Ectodermal cell (in vitro differentiated cells): ENCODE measurements at regions not wholly inside any gene's neighbourhood (a gene's known extent, or its start where the extent isn't known, plus 50 kb on each side); places are given as distances from the start of the nearest gene placed in this dataset.

Source experiments
- H3K27ac ChIP-seq: 2 replicates; pipeline ENCODE4 v1.7.0; 2013; ENCODE audit warnings: mild to moderate bottlenecking, low read depth, low read length; ENCODE audit not compliant: insufficient read depth, poor library complexity, severe bottlenecking
- H3K27me3 ChIP-seq: 2 replicates; pipeline ENCODE4 v1.7.0; 2013; ENCODE audit warnings: mild to moderate bottlenecking, low read length; ENCODE audit not compliant: insufficient read depth, control insufficient read depth, poor library complexity, severe bottlenecking
- H3K36me3 ChIP-seq: one replicate; pipeline ENCODE4 v1.7.0; 2013; ENCODE audit warnings: low read length; ENCODE audit not compliant: control insufficient read depth, insufficient read depth
- H3K4me1 ChIP-seq: one replicate; pipeline ENCODE4 v1.7.0; 2013; ENCODE audit warnings: low read length; ENCODE audit not compliant: control insufficient read depth, insufficient read depth
- H3K4me3 ChIP-seq: 2 replicates; pipeline ENCODE4 v1.7.0; 2013; ENCODE audit warnings: low read depth, low read length, control low read depth; ENCODE audit not compliant: insufficient read depth
- H3K9me3 ChIP-seq: 2 replicates; pipeline ENCODE4 v1.7.0; 2013; ENCODE audit warnings: mild to moderate bottlenecking, low read length, moderate library complexity; ENCODE audit not compliant: control insufficient read depth
- WGBS, 2 experiments: methylation state at CpG; one replicate each; pipeline ENCODE4 v1.1.7; 2013; ENCODE audit warnings: missing lambda C conversion rate in 2 of 2; 5-methylcytosine and 5-hydroxymethylcytosine counted together

DNA sequence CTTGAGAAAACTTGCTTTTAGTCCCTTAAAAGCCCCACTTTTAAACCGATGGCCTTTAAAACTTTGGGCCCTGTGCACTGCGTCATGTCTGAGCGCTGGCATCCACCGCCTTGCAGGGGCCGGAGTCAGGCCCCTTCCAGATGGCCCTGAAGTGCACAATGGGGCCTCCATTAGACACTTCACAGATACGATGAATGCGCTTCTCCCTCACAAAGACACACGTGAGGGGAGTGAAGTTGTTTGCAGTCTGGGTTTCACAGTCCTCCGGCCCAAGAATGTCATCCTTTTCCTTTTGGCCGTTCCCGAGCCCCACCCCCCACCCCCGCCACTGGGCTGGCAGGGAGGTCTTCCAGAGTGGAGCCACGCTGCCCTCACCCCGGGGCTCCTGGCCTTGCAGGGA lies 415.1 kb upstream of the SALL3 start:
- WGBS, 2 experiments, result 86 to 88% methylated on average over 14 of the region's 14 CpGs
- H3K27ac ChIP-seq, result no peak overlapping the region
- H3K36me3 ChIP-seq, result no peaks in the 10 kb centered on the region
- no peak overlapping the region for H3K4me3 ChIP-seq
- no peaks in the 10 kb centered on the region for H3K27me3 ChIP-seq
- H3K4me1 ChIP-seq, result peaks cover 9% of the 10 kb centered on the region
- no peaks in the 10 kb centered on the region for H3K9me3 ChIP-seq

DNA sequence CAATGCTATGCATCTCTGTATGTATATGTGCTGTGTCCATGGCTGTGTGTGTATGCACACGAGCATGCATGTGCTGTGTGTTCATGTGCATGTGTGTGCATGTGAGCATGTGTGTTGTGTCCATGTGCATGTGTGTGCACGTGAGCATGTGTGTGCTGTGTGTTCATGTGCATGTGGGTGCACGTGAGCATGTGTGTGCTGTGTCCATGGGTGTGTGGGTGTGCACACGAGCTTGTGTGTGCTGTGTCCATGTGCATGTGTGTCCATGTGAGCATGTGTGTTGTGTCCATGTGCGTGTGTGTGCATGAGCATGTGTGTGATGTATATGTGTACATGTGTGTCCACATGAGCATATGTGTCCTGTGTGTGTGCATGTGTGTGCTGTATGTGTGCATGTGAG lies 414.4 kb upstream of the SALL3 start:
- Histone ChIP-seq H3K27ac (no peak overlapping the region), H3K9me3 (no peaks in the 10 kb centered on the region), H3K4me3 (no peak overlapping the region), H3K36me3 (no peaks in the 10 kb centered on the region), H3K4me1 (peaks cover 9% of the 10 kb centered on the region), H3K27me3 (no peaks in the 10 kb centered on the region)
- WGBS, 2 experiments, result 93 to 95% methylated on average over 5 of the region's 5 CpGs

DNA sequence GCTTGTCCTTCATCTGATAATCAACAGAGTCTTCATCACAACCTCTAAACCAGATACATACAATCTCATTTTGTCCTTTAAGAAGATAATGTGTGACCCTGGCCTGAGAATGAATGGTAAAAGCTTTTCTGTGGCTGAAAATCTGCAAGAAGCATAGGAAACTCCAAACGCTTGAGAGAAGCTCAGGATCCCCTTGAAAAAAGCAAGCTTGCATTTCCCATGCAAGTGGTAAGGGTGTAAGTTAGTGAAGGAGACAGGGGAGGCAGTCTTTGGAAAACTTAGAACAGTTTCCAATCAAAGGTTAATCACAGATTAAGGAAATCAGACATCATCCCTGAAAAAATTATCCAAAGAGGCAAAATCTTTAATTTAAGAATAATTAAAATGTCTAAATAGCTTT lies 413.6 kb upstream of the SALL3 start:
- 86 to 88% methylated on average over 1 of the region's 1 CpG for WGBS, 2 experiments
- Histone ChIP-seq H3K4me3 (no peak overlapping the region), H3K9me3 (no peaks in the 10 kb centered on the region)

DNA sequence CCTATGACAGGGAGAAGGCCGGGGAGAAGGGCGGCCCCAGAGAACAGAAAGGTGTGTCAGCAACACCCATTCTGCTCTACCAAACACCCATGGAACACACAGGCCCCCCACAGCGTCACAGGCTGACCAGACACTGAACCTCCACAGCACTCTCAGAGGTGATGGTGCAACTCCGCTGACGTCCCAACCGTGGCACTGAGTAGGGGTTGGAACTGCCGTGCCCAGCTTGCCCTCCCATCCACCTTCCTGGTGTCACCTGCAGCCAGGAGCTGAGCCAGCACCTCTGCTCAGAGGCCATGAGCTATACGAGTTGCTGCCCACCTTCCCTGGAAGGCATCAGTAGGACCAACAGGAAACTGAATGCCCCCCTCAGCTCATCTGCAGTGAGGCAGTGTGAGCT lies 412.9 kb upstream of the SALL3 start:
- Histone ChIP-seq H3K36me3 (no peaks in the 10 kb centered on the region), H3K27ac (no peak overlapping the region), H3K9me3 (no peaks in the 10 kb centered on the region), H3K4me3 (no peak overlapping the region), H3K27me3 (no peaks in the 10 kb centered on the region), H3K4me1 (peaks cover 9% of the 10 kb centered on the region)
- 93 to 94% methylated on average over 8 of the region's 8 CpGs for WGBS, 2 experiments

More for the DNA sequence above, 413.6 kb upstream of the SALL3 start:
- H3K27me3 ChIP-seq, result no peaks in the 10 kb centered on the region
- peaks cover 9% of the 10 kb centered on the region for H3K4me1 ChIP-seq
- no peaks in the 10 kb centered on the region for H3K36me3 ChIP-seq
- no peak overlapping the region for H3K27ac ChIP-seq

- no peaks in the 10 kb centered on the region for H3K4me1 ChIP-seq
- no peak overlapping the region for H3K4me3 ChIP-seq
- no peaks in the 10 kb centered on the region for H3K36me3 ChIP-seq
- no peak overlapping the region for H3K27ac ChIP-seq
- H3K27me3 ChIP-seq, result no peaks in the 10 kb centered on the region
- no peaks in the 10 kb centered on the region for H3K9me3 ChIP-seq
- 94% methylated on average over 12 to 13 of the region's 13 CpGs for WGBS, 2 experiments
Observed at GRCh38 chr18:78571063-78571785, 408.4 kb upstream of the SALL3 start.

GRCh38 chr18:78571831-78572347 lies 407.7 kb upstream of the SALL3 start:
- Histone ChIP-seq H3K4me1 (no peaks in the 10 kb centered on the region), H3K27ac (no peak overlapping the region), H3K4me3 (no peak overlapping the region), H3K27me3 (no peaks in the 10 kb centered on the region), H3K9me3 (no peaks in the 10 kb centered on the region), H3K36me3 (no peaks in the 10 kb centered on the region)
- WGBS, 2 experiments, result 90 to 91% methylated on average over 17 of the region's 17 CpGs

DNA sequence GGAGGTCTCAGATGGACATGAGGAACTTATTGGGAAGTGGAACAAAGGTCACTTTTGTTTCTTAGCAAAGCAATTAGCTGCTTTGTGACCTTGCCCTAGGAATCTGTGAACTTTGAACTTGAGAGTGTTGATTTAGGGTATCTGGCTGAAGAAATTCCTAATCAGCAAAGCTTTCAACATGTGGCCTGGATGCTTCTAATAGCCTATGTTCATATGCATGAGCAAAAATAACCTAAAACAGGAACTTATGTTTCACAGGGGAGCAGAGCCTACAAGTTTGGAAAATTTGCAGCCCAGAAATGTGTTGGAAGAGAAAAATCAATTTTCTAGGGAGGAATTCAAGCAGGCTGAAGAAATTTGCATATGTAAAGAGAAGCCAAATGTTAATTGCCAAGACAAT lies 405.8 kb upstream of the SALL3 start:
- H3K27me3 ChIP-seq, result no peaks in the 10 kb centered on the region
- no peaks in the 10 kb centered on the region for H3K4me1 ChIP-seq
- no peaks in the 10 kb centered on the region for H3K9me3 ChIP-seq
- H3K27ac ChIP-seq, result no peak overlapping the region
- H3K36me3 ChIP-seq, result no peaks in the 10 kb centered on the region
- no peak overlapping the region for H3K4me3 ChIP-seq

DNA sequence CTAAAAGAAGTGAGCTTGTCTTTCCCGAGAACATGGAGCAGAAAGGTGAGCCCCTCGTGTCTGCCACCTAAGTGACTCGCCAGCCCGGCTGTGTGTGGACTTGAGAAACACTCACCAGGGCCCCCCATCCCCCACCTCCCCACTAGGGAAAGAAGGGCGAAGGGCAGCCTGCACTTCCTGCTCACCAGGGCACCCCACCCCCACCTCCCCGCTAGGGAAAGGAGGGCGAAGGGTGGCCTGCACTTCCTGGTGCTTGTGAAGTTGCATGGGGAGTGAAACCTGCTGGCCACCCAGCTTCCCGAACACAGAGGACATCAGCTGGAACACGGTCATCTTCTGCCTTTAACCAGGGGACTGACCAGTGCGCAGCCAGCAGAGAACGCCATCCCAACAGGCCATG lies 402.7 kb upstream of the SALL3 start:
- Histone ChIP-seq H3K4me3 (no peak overlapping the region), H3K4me1 (no peaks in the 10 kb centered on the region), H3K36me3 (no peaks in the 10 kb centered on the region), H3K27me3 (no peaks in the 10 kb centered on the region), H3K9me3 (no peaks in the 10 kb centered on the region), H3K27ac (no peak overlapping the region)
- WGBS, 2 experiments, result 88 to 90% methylated on average over 10 to 11 of the region's 11 CpGs

DNA sequence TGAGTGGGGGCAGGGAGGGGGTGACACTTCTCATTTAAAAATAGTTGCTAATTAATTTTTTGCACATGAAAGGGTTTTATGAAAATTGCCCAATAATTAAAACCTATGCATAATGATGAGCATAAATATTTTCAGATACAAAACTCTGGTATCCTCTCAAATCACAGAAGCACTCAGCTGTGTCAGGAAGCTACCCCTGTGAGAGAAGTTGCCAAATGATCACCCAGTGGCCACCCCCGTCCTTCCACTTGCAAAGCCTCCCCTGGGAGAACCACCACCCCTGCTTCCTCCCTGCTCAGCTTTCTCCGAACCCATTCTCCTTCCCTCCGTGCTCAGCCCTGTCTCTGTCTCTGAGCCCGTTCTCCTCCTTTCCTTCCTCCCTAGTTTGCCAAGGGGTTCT lies 400.2 kb upstream of the SALL3 start:
- peaks cover 3% of the 10 kb centered on the region for H3K27me3 ChIP-seq
- H3K4me3 ChIP-seq, result no peak overlapping the region
- no peak overlapping the region for H3K27ac ChIP-seq
- WGBS, 2 experiments, result 92 to 93% methylated on average over 4 of the region's 4 CpGs
- no peaks in the 10 kb centered on the region for H3K9me3 ChIP-seq
- H3K36me3 ChIP-seq, result no peaks in the 10 kb centered on the region
- no peaks in the 10 kb centered on the region for H3K4me1 ChIP-seq

DNA sequence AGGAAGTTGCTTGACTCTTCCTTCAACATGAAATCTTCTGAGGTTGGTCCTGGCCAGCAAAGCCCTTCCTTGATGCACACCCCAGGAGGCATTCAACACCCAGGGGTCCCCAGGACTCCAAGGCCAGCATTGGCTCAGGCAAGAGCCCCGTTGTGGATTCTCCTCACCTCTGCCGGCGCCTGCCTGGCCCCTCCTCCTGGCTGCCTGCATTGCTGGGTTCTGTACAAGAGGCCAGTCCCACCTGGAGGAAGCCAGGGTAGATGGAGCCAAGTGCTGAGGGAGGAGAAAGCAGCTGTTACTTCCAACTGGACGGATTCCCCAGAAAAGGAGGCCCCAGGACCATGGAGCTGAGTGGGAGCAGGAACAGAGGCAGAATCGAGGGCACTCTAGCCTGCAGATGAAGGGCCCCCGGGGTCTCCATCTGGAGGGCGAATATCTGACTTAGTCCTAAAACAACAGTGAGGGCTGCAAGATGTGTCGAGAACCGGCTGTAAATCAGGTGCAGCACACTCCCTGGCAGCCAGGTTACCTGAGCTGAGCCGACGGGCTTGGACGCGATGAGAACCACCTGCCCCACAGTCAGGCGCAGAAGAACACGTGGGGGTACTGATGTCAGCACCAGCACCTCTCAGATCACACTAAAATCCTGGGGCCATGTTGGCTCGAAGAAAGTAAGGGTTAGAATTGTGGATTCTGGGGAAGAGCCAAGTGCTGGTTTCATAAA lies 399.6 kb upstream of the SALL3 start:
- H3K36me3 ChIP-seq, result no peaks in the 10 kb centered on the region
- WGBS, 2 experiments, result 94 to 95% methylated on average over 16 of the region's 16 CpGs
- no peaks in the 10 kb centered on the region for H3K4me1 ChIP-seq
- no peak overlapping the region for H3K4me3 ChIP-seq
- H3K27me3 ChIP-seq, result peaks cover 3% of the 10 kb centered on the region
- H3K9me3 ChIP-seq, result no peaks in the 10 kb centered on the region
- no peak overlapping the region for H3K27ac ChIP-seq
